ENCODE measurements at regions not wholly inside any gene's neighbourhood (a gene's known extent, or its start where the extent isn't known, plus 50 kb on each side); places are given as distances from the start of the nearest gene placed in this dataset.

- Histone ChIP-seq H3K36me3 (no peaks in the 10 kb centered on the region), H3K9me3 (peaks cover 0 to 4% (median 0%) of the 10 kb centered on the region in 4 donors), H3K4me3 (no peak overlapping the region), H3K4me1 (no peaks in the 10 kb centered on the region), H3K27ac (no peak overlapping the region), H3K27me3 (no peaks in the 10 kb centered on the region)
- no peak for TF ChIP-seq POLR2AphosphoS5 (IDR thresholded peaks at IDR 0.05)
- no peak for TF ChIP-seq EP300 (IDR thresholded peaks at IDR 0.05)
- no peak for TF ChIP-seq CTCF (IDR thresholded peaks at IDR 0.05)
- no peak for TF ChIP-seq POLR2A (IDR thresholded peaks at IDR 0.05)
- DNase-seq, result no peak
- WGBS, 2 donors, result 94% methylated on average over 13 of the region's 13 CpGs
- intact Hi-C loops (cut with DNase I), result no loop called here
Observed at GRCh38 chr5:26323794-26324193, 714.6 kb downstream of the CDH9 start.

- 76 to 78% methylated on average over 2 of the region's 2 CpGs for WGBS, 2 donors
- Histone ChIP-seq H3K4me3 (no peak overlapping the region), H3K4me1 (no peaks in the 10 kb centered on the region), H3K27me3 (no peaks in the 10 kb centered on the region), H3K9me3 (peaks cover 0 to 4% (median 0%) of the 10 kb centered on the region in 4 donors), H3K36me3 (no peaks in the 10 kb centered on the region), H3K27ac (no peak overlapping the region)
- intact Hi-C loops (cut with DNase I), result no loop called here
- no peak for DNase-seq
- TF ChIP-seq EP300 (IDR thresholded peaks at IDR 0.05) (no peak), POLR2A (IDR thresholded peaks at IDR 0.05) (no peak), CTCF (IDR thresholded peaks at IDR 0.05) (no peak), POLR2AphosphoS5 (IDR thresholded peaks at IDR 0.05) (no peak)
Observed at GRCh38 chr5:26321278-26321677, 717.1 kb downstream of the CDH9 start.

GRCh38 chr5:26310415-26310814, 728.0 kb downstream of the CDH9 start:
- intact Hi-C loops (cut with DNase I), result no loop called here
- DNase-seq, result no peak
- no peaks in the 10 kb centered on the region for H3K27me3 ChIP-seq
- no peak overlapping the region for H3K4me3 ChIP-seq
- no peak overlapping the region for H3K27ac ChIP-seq
- no peaks in the 10 kb centered on the region for H3K4me1 ChIP-seq
- no peaks in the 10 kb centered on the region for H3K9me3 ChIP-seq
- no peaks in the 10 kb centered on the region for H3K36me3 ChIP-seq
- no peak for TF ChIP-seq POLR2A (IDR thresholded peaks at IDR 0.05)
- TF ChIP-seq CTCF (IDR thresholded peaks at IDR 0.05), result no peak
- no peak for TF ChIP-seq POLR2AphosphoS5 (IDR thresholded peaks at IDR 0.05)
- no peak for TF ChIP-seq EP300 (IDR thresholded peaks at IDR 0.05)
- 51 to 64% methylated on average over 2 of the region's 2 CpGs for WGBS, 2 donors

GRCh38 chr5:26295541-26295940, 742.8 kb downstream of the CDH9 start:
- intact Hi-C loops (cut with DNase I), result no loop called here
- Histone ChIP-seq H3K27ac (no peak overlapping the region), H3K4me3 (no peak overlapping the region), H3K4me1 (no peaks in the 10 kb centered on the region), H3K9me3 (no peaks in the 10 kb centered on the region), H3K36me3 (no peaks in the 10 kb centered on the region), H3K27me3 (no peaks in the 10 kb centered on the region)
- 76 to 81% methylated on average over 1 of the region's 1 CpG for WGBS, 2 donors
- TF ChIP-seq POLR2AphosphoS5 (IDR thresholded peaks at IDR 0.05) (no peak), CTCF (IDR thresholded peaks at IDR 0.05) (no peak), POLR2A (IDR thresholded peaks at IDR 0.05) (no peak), EP300 (IDR thresholded peaks at IDR 0.05) (no peak)
- DNase-seq, result no peak

GRCh38 chr5:26282190-26282589, 756.2 kb downstream of the CDH9 start:
- DNase-seq, result no peak
- Histone ChIP-seq H3K36me3 (no peaks in the 10 kb centered on the region), H3K9me3 (no peaks in the 10 kb centered on the region), H3K27ac (no peak overlapping the region), H3K4me1 (no peaks in the 10 kb centered on the region), H3K27me3 (no peaks in the 10 kb centered on the region), H3K4me3 (no peak overlapping the region)
- TF ChIP-seq POLR2A (IDR thresholded peaks at IDR 0.05), result no peak
- TF ChIP-seq EP300 (IDR thresholded peaks at IDR 0.05), result no peak
- no peak for TF ChIP-seq POLR2AphosphoS5 (IDR thresholded peaks at IDR 0.05)
- no peak for TF ChIP-seq CTCF (IDR thresholded peaks at IDR 0.05)
- 87 to 89% methylated on average over 1 of the region's 1 CpG for WGBS, 2 donors
- intact Hi-C loops (cut with DNase I), result no loop called here

Data from sigmoid colon (tissue), 6 donors.